ENCODE measurements at regions not wholly inside any gene's neighbourhood (a gene's known extent, or its start where the extent isn't known, plus 50 kb on each side); places are given as distances from the start of the nearest gene placed in this dataset.

DNA sequence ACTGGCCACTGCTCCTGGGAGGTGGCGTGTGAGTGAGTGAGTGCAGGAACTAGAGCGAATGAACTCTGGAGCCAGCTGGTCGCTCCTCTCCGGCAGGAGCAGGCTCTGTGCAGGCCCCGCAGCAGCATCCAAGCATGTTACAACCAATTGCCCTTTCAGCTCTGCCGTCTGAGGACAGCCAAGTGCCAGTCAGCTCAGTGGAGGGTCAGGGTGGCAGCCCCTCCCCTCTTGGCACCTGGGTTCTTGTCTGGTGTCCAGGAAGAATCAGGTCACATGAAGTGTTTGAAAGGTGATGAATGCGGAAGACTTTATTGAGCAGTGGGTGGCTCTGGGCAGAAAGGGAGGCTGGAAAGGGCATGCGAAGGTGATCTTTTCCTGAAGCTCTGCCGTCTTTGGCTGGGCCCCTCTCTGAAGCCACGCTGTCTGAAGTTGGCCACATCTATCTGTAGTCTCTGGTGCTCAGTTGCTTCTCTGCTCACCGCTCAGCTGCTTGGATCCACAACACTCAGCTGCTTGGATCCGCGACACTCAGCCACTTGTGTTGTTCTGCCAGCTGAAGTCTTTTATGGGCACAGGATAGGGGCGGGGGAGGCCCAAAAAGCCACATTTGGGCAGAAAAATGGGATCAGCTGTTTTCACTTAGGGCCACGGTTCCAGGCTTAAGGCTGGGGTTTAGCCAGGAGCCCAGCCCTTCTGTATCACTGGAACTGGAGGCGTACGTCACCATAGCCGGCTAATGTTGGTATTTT lies 139.8 kb downstream of the ADSS2 start:
- ATAC-seq, result no peak

GRCh38 chr1:244313346-244313745 lies 138.4 kb downstream of the ADSS2 start:
- H3K27me3 ChIP-seq (ENCODE audit: low read depth), result no peaks in the 10 kb centered on the region
- intact Hi-C loops (cut with DNase I), result no loop called here
- ATAC-seq (no peak), DNase-seq (no peak)
- no peaks in the 10 kb centered on the region for H3K4me1 ChIP-seq
- H3K36me3 ChIP-seq, result no peaks in the 10 kb centered on the region
- H3K9me3 ChIP-seq, result no peaks in the 10 kb centered on the region
- H3K27ac ChIP-seq, result no peak overlapping the region
- H3K4me3 ChIP-seq, result no peak overlapping the region
- TF ChIP-seq CTCF (IDR thresholded peaks at IDR 0.05), result no peak

More for the DNA sequence above, 139.8 kb downstream of the ADSS2 start:
- H3K4me1 ChIP-seq, result no peaks in the 10 kb centered on the region
- intact Hi-C loops (cut with DNase I), result no loop called here
- no peak for TF ChIP-seq CTCF (IDR thresholded peaks at IDR 0.05)
- no peak overlapping the region for H3K4me3 ChIP-seq
- DNase-seq, result no peak
- H3K27me3 ChIP-seq (ENCODE audit: low read depth), result no peaks in the 10 kb centered on the region
- no peaks in the 10 kb centered on the region for H3K36me3 ChIP-seq
- no peaks in the 10 kb centered on the region for H3K9me3 ChIP-seq
- no peak overlapping the region for H3K27ac ChIP-seq

DNA sequence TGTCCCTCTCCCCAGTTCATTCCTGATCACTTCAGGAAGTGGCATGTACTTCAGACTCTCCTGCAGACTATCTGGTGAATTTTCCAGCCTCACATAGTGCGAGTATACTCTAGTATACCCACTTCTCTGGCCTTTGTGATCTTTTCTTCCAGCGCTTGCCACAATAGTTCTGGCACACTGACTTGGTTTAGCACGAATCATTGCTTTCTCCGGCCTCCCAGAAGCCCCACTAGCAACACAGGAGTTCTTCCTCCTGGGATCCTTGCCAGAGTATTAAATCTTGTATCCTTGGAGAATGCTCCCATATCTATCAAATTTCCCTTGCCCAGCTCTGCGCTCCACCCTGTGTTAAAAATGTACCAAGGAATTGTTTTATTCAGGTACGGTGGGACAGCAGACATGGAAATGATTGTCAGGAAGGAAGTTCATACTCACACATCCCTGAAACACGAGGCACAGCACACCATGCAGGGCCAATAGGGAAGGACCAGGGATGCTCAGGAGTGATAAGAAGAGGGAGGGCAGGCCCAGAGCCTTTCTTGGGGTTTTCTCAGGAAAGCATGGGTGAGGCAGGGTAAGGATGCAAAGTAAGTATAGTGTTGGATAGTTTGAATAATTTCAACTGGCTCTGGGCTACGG lies 136.7 kb downstream of the ADSS2 start:
- H3K27me3 ChIP-seq (ENCODE audit: low read depth), result no peaks in the 10 kb centered on the region
- no peak overlapping the region for H3K4me3 ChIP-seq
- intact Hi-C loops (cut with DNase I), result no loop called here
- H3K27ac ChIP-seq, result no peak overlapping the region
- no peaks in the 10 kb centered on the region for H3K9me3 ChIP-seq
- DNase-seq (no peak), ATAC-seq (no peak)
- TF ChIP-seq CTCF (IDR thresholded peaks at IDR 0.05), result no peak
- peaks cover 3% of the 10 kb centered on the region for H3K4me1 ChIP-seq
- H3K36me3 ChIP-seq, result no peaks in the 10 kb centered on the region

DNA sequence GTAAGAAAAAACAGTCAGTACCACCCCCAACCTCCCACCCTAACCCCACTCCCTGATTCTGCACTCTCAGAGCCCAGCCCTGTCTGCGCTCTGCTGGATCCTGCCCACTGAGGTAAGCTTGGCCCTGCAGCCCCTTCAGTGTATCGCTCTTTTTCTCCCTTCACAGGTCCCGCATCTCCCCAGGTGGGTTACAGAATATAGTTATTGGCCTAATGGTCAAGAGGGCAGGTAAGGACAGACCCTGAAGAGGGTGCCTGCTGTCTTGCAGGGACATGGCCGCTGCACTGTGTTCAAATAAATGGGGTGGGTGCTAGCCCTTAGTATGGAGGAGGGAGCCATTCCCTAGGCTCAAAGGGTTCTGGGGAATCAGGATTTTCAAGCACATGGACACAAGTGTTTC lies 135.7 kb downstream of the ADSS2 start:
- Histone ChIP-seq H3K27me3 (ENCODE audit: low read depth) (no peaks in the 10 kb centered on the region), H3K9me3 (no peaks in the 10 kb centered on the region), H3K27ac (no peak overlapping the region), H3K36me3 (no peaks in the 10 kb centered on the region), H3K4me3 (no peak overlapping the region), H3K4me1 (peaks cover 8% of the 10 kb centered on the region)
- intact Hi-C loops (cut with DNase I), result no loop called here
- DNase-seq (no peak), ATAC-seq (no peak)
- no peak for TF ChIP-seq CTCF (IDR thresholded peaks at IDR 0.05)

- intact Hi-C loops (cut with DNase I), result no loop called here
- Histone ChIP-seq H3K27ac (no peak overlapping the region), H3K27me3 (ENCODE audit: low read depth) (no peaks in the 10 kb centered on the region), H3K4me3 (no peak overlapping the region), H3K4me1 (peaks cover 8% of the 10 kb centered on the region), H3K9me3 (no peaks in the 10 kb centered on the region), H3K36me3 (no peaks in the 10 kb centered on the region)
- TF ChIP-seq CTCF (IDR thresholded peaks at IDR 0.05), result no peak
- no peak for DNase-seq
- ATAC-seq, result no peak
Observed at GRCh38 chr1:244316407-244316806, 135.3 kb downstream of the ADSS2 start.

Data from lower lobe of right lung (tissue), 2 donors.